ENCODE measurements at regions not wholly inside any gene's neighbourhood (a gene's known extent, or its start where the extent isn't known, plus 50 kb on each side); places are given as distances from the start of the nearest gene placed in this dataset.
A peak's percentile ranks its signal among the peaks of the same experiment; 100 is the strongest.

DNA sequence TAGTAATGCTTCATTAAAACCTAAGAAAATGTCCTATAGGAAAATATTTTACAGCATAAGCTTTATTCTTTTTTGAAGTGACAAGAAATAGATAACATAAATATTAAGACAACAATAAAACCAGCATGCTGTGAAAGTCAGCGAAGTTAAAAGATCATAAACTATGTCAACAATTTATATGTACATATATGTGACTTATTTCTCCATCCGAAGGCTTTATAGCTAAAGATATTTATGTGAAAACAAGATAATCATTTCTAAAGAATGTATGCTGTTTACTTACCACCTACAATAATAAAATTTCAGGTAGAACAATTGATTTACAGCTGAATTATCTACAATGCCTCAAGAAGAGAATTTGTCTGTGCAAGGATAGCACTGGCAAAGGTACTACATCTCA lies 283.4 kb downstream of the CRPPA start:
- DNase-seq (ENCODE audit: low spot score): no peak

GRCh38 chr7:16136896-16137295 lies 284.4 kb downstream of the CRPPA start:
- DNase-seq (ENCODE audit: low spot score): no peak

DNA sequence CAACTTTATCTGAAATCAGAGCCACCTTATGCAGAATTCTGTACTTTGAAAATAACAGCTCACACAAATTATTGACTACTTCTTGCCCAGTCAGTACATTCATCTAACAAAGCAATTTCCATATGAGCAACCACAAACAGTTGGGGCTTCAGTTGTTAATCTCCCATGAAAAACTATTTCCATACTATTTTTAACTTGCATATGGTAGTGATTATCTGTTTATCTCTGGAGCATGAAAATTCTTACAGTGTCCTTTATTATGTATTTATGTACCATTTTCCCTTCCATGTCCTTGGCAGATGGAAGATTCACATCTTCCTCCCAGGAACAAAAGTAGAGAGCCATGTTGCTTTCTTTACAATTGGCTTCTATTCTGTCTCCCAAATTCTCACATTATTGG lies 285.7 kb downstream of the CRPPA start:
- DNase-seq (ENCODE audit: low spot score): no peak

DNA sequence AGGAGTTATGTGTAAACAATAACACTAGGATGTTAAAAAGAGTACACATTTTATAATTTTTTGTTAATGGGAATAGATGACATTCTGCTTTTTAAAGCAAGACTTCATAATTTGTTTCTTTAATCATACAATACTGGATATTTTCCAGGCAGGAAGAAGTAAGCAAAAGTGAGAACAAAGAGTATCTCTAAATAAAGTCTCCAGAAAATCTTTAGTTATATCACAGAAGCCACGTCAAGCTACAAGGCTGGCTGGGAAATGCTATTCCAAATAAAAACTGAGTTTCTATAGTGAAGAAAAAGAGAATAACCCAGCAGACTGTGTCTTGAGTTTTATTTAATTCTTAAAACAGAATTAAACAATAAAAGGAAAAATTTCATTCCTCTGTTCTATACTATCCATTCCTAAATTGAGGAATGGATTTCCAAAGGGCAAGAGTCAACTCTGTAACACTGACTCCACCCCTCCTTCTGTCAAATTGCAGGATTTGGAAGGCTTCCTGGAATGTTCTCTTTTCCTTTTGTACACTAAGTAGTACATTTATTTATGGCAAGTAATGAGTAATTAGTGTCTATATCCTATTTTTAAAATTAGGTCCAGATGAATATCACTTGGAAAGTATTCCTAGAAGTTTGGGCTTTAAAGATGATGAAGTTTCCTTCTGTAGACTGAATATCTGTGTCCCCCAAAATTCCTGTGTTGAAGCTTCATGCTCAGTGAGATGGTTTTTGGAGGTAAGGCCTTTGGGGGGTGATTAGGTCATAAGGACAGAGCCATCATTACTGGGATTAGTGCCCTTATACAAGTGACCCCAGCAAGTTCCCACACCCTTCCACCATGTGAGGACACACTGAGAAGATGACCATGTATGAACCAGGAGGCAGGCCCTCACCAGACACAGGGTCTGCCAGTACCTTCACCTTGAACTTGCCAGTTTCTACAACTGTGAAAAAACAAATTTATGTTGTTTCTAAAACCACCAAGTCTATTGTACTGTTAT lies 290.9 kb downstream of the CRPPA start:
- DNase-seq (ENCODE audit: low spot score): no peak

DNA sequence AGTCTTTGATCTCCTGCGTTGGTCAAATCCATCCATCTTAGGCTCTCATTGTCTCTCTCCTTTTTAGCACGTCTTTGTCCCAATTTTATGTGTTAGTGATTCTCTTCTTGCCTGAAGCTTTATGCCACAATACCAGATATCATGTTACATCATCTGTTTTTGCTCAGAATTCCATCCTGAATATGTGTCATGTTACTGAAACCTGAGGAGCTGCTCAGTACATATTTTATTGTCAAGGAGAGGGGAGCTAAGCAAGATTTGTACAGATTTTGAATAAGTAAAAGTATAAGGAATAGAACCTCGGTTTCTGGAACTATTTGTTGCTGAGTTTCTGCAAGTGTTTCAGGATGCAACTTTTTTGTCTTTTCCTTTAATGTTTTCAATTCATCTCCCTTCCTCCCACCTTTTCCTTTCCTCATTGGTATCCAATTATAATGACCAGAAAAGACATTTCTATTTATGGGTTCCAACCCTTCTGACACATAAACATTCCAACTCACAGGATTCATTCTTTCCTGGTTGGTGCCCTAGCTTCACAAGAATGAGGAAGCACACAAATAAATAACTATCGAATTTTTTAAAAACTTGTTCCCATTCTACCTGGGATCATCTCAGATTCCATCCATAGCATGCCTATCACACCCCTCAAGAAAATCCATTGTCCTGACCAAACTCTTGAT lies 291.8 kb downstream of the CRPPA start:
- DNase-seq (ENCODE audit: low spot score): peak; percentile 12

DNA sequence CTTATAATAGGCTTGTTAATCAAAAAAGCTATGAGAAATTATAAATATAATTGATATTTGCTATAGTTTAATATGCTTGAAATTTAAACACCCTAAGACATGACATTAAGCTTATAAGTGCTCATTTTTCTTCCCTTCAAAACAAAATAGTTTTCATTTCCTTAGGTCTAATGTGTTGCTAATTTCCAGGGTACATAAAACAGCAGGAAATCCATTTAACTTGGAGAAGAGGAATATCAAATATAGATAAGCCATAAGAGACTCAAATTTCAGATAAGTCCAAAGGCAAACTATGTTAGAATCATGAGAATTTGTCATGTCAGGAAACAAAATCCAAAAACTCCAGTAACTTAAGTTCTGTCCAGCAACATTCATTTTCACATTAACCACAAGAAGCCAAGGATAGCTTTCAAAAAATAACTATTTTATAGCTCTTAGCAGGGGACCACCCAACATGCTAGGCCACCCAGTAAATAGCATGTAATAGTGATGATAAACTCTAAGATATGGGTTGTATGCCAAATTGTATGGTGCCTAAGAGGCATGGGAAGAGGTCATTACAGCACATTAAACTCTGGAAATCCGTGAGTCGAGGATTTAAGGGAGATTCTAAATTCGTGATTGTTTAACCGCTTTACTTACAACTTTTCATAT lies 298.1 kb downstream of the CRPPA start:
- no peak for DNase-seq (ENCODE audit: low spot score)

DNA sequence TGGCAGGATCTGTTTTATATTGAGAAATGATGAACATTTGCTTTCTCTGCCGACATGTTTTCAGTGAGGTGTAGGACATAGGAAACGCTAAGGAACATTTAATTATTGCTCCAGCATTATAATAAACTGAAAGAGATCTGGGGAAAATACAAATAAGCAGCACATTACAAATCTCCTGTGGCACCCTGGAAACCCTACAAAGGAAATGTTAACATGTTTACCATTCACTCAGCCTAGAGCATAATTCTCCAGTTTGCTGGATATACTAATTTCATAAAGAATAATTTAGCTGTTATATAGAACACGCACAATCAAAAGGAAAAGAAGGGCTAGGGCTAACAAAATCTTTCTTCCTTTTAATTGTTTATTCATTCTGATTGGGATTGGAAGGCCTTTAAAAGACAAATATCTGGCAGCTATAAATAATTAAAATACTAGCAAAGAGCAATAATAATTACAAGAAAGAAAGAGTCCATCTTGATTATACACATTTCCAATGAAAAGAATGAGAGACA lies 299.4 kb downstream of the CRPPA start:
- DNase-seq (ENCODE audit: low spot score): no peak

GRCh38 chr7:16115374-16115773 lies 306.0 kb downstream of the CRPPA start:
- DNase-seq (ENCODE audit: low spot score): no peak

GRCh38 chr7:16114633-16115032 lies 306.7 kb downstream of the CRPPA start:
- peak; percentile 15 for DNase-seq (ENCODE audit: low spot score)

DNA sequence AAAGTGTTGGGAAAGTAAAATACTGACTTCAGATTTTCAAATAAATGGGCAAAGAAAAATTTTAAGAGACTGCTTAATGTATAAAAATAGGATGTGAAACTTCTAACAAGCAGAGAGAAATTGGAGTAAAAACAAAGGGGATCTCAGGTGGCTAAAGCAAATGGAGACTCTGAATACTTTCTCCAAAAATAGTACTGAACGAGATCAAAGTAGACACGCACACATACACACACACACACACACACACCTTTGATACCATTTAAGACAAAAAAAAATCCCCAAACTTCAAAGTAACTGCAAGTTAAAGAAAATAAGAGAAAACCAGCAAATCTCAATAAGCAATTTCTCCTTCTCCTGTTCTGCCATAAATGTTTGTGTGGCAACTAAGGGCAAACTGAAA lies 307.3 kb downstream of the CRPPA start:
- no peak for DNase-seq (ENCODE audit: low spot score)

GRCh38 chr7:16113058-16113457 lies 308.3 kb downstream of the CRPPA start:
- no peak for DNase-seq (ENCODE audit: low spot score)

GRCh38 chr7:16106869-16107268 lies 314.5 kb downstream of the CRPPA start:
- no peak for DNase-seq (ENCODE audit: low spot score)

DNA sequence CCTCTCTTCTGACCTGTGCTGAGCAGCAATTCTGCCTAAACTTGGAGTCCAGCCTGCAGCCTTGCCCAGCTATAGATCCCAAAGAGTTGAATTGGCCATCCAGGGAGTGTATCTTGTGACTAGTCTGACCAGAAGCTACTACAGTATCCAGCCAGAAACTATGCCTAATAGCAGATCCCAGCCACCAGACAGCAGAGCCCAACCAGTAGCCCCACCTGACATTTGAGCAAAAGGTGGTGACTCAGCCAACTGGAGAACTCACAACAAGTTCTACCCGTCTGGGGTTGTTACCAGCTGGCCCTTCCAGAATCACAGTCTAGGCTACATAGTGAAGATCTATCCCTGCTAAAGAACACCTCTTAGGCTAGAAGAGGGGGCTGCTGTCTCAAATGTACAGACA lies 315.0 kb downstream of the CRPPA start:
- no peak for DNase-seq (ENCODE audit: low spot score)

DNA sequence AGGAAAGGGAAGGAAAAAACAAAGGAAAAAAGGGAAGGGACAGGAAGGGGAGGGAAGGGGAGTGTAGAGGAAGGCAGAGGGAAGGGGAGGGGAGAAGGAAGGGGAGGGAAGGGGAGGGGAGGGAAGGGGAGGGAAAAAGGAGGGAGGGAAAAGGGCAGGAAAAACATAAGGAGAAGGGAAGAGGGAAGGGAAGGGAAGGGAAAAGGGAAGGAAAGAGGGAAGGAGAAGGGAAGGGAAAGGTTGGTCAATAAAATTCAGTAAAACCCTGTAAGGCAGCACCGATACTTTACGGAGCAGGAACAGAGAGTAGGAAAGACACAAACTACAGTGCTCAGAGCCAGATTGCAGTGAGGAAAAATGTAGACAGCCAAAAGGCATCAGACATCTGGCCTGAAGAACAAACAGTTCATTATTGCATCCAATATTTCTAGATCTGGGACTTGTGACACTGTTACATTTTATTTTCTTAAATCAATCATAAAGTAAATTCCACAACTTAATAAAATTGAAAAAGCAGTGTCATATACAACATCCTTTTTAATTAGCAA lies 322.0 kb downstream of the CRPPA start:
- DNase-seq (ENCODE audit: low spot score): no peak

- peak; percentile 40 for DNase-seq (ENCODE audit: low spot score)
Measured at GRCh38 chr7:16098585-16099179, 322.7 kb downstream of the CRPPA start.

GRCh38 chr7:16098058-16098457 lies 323.3 kb downstream of the CRPPA start:
- no peak for DNase-seq (ENCODE audit: low spot score)

- no peak for DNase-seq (ENCODE audit: low spot score)
Measured at GRCh38 chr7:16095171-16095950, 326.0 kb downstream of the CRPPA start.

DNA sequence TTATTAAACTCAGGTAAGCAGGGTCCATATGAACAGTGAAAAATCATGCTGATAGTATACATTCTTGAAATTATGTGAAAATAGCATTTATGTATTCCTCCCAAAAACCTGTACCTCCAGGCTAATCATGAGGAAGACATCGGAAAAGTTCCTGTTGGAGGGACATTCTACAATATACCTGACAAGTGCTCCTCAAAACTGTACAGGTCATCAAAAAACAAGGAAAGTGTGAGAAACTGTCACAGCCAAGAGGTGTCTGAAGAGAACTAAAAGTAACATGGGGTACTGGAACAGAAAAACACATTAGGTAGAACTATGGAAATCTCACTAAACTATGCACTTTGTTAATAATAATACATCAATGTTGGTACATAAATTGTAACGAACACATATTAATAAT lies 326.7 kb downstream of the CRPPA start:
- DNase-seq (ENCODE audit: low spot score): no peak

GRCh38 chr7:16092711-16093110 lies 328.6 kb downstream of the CRPPA start:
- DNase-seq (ENCODE audit: low spot score): no peak

GRCh38 chr7:16091701-16092310 lies 329.5 kb downstream of the CRPPA start:
- no peak for DNase-seq (ENCODE audit: low spot score)

DNA sequence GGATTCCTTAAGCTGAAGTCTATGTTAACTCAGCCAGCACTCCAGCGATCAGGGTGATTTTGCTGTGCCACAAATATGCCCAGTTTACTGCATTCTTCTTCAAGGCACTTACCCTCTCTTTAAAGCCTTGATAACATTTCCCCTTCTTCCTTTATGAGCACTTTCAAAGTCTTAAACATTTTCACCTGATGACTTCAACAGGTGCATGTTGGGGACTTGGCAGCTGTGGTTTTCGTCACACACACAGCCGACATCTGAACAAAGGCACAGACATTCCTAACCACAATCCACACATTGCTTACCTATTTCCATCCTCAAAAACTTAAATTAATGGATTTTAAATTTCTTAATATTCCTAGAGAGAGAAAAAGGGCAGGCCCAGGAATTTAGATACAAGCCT lies 331.5 kb downstream of the CRPPA start:
- no peak for DNase-seq (ENCODE audit: low spot score)

All from COLO829 (cell line).